OCI-LY1 (cell line): ENCODE measurements at regions not wholly inside any gene's neighbourhood (a gene's known extent, or its start where the extent isn't known, plus 50 kb on each side); places are given as distances from the start of the nearest gene placed in this dataset.

Experiments used
- H2AFZ ChIP-seq: fragments of 200-600 bp; sonication (generic), shearing (Covaris generic); 2 replicates; pipeline ENCODE4 v1.6.0; 2014; ENCODE audit warnings: antibody characterized with exemption, mild to moderate bottlenecking, low read length
- H3F3A ChIP-seq: fragments of 200-600 bp; sonication (generic), shearing (Covaris generic); 2 replicates; pipeline ENCODE4 v1.6.0; 2014; ENCODE audit warnings: mild to moderate bottlenecking, antibody characterized with exemption, low read length, moderate library complexity; ENCODE audit not compliant: insufficient read depth
- H3K27ac ChIP-seq: fragments of 200-600 bp; sonication (generic); 2 replicates; pipeline ENCODE4 v1.5.1; 2014; ENCODE audit warnings: low read length, mixed run types, mild to moderate bottlenecking, low read depth; ENCODE audit not compliant: poor library complexity, severe bottlenecking
- H3K27me3 ChIP-seq: fragments of 200-600 bp; sonication (generic); 2 replicates; pipeline ENCODE4 v1.6.0; 2014; ENCODE audit warnings: antibody characterized with exemption, mild to moderate bottlenecking, low read length, moderate library complexity; ENCODE audit not compliant: insufficient read depth
- H3K36me3 ChIP-seq: fragments of 200-600 bp; sonication (generic); 2 replicates; pipeline ENCODE4 v1.6.1; 2014; ENCODE audit warnings: mild to moderate bottlenecking, antibody characterized with exemption, low read length, moderate library complexity, mixed read lengths; ENCODE audit not compliant: insufficient read depth
- H3K4me1 ChIP-seq: fragments of 200-600 bp; sonication (generic); 2 replicates; pipeline ENCODE4 v1.5.1; 2014; ENCODE audit warnings: mild to moderate bottlenecking, low read length, moderate library complexity; ENCODE audit not compliant: insufficient read depth, severe bottlenecking
- H3K4me2 ChIP-seq: fragments of 200-600 bp; sonication (generic), shearing (Covaris generic); 2 replicates; pipeline ENCODE4 v1.6.1; 2014; ENCODE audit warnings: low read length
- H3K4me3 ChIP-seq: fragments of 200-600 bp; sonication (generic); 2 replicates; pipeline ENCODE4 v1.5.1; 2014; ENCODE audit warnings: low read length, low read depth, mild to moderate bottlenecking, mixed read lengths; ENCODE audit not compliant: poor library complexity, severe bottlenecking
- H3K79me2 ChIP-seq: fragments of 200-600 bp; shearing (Covaris generic); 2 replicates; pipeline ENCODE4 v1.6.1; 2016; ENCODE audit warnings: mixed run types, low read length, mixed read lengths; ENCODE audit not compliant: insufficient read depth
- H3K9ac ChIP-seq: fragments of 200-600 bp; sonication (generic), shearing (Covaris generic); 2 replicates; pipeline ENCODE4 v1.6.1; 2014; ENCODE audit warnings: mild to moderate bottlenecking, low read length, mixed read lengths
- H3K9me2 ChIP-seq: fragments of 200-600 bp; sonication (generic), shearing (Covaris generic); 2 replicates; pipeline ENCODE4 v1.6.1; 2014; ENCODE audit warnings: low read depth, mild to moderate bottlenecking, low read length, mixed read lengths
- H3K9me3 ChIP-seq: fragments of 200-600 bp; shearing (Covaris generic); 2 replicates; pipeline ENCODE4 v1.6.1; 2014; ENCODE audit warnings: low read length, mixed read lengths
- H4K20me1 ChIP-seq: fragments of 200-600 bp; sonication (generic), shearing (Covaris generic); 2 replicates; pipeline ENCODE4 v1.6.0; 2016; ENCODE audit warnings: mild to moderate bottlenecking, low read length; ENCODE audit not compliant: insufficient read depth
- CTCF ChIP-seq: fragments of 200-600 bp; sonication (generic), shearing (Covaris generic); IDR thresholded peaks from 2 replicates; pipeline ENCODE4 v1.5.1; 2017; ENCODE audit warnings: mild to moderate bottlenecking, antibody characterized with exemption, low read length, moderate library complexity, mixed read lengths
- EZH2 ChIP-seq: fragments of 200-600 bp; sonication (generic), shearing (Covaris generic); IDR thresholded peaks from 2 replicates; pipeline ENCODE4 v1.8.0; 2017; ENCODE audit warnings: borderline replicate concordance, mixed run types, mild to moderate bottlenecking, antibody characterized with exemption, low read length, moderate library complexity, mixed read lengths

GRCh38 chr3:117932441-117932840, 1102.2 kb downstream of the IGSF11 start:
- Histone ChIP-seq H3K9me2 (no peaks in the 10 kb centered on the region), H3K4me1 (no peaks in the 10 kb centered on the region), H3K4me3 (no peak overlapping the region), H3K36me3 (no peaks in the 10 kb centered on the region), H4K20me1 (no peaks in the 10 kb centered on the region), H3F3A (no peaks in the 10 kb centered on the region), H3K27me3 (no peaks in the 10 kb centered on the region), H3K27ac (no peak overlapping the region), H3K79me2 (no peaks in the 10 kb centered on the region), H3K9me3 (no peaks in the 10 kb centered on the region), H3K9ac (no peak overlapping the region), H3K4me2 (no peak overlapping the region), H2AFZ (no peak overlapping the region)
- TF ChIP-seq EZH2 (no peak), CTCF (no peak)

GRCh38 chr3:117936159-117936558, 1098.5 kb downstream of the IGSF11 start:
- Histone ChIP-seq H3K9me2 (no peaks in the 10 kb centered on the region), H3K27me3 (no peaks in the 10 kb centered on the region), H3F3A (no peaks in the 10 kb centered on the region), H4K20me1 (no peaks in the 10 kb centered on the region), H2AFZ (no peak overlapping the region), H3K9ac (no peak overlapping the region), H3K4me2 (no peak overlapping the region), H3K4me3 (no peak overlapping the region), H3K36me3 (no peaks in the 10 kb centered on the region), H3K4me1 (no peaks in the 10 kb centered on the region), H3K9me3 (no peaks in the 10 kb centered on the region), H3K79me2 (no peaks in the 10 kb centered on the region), H3K27ac (no peak overlapping the region)
- no peak for TF ChIP-seq CTCF
- no peak for TF ChIP-seq EZH2

- Histone ChIP-seq H3K4me3 (no peak overlapping the region), H3K79me2 (no peaks in the 10 kb centered on the region), H3K9me2 (no peaks in the 10 kb centered on the region), H3K4me2 (no peak overlapping the region), H3F3A (no peaks in the 10 kb centered on the region), H3K27ac (no peak overlapping the region), H3K36me3 (no peaks in the 10 kb centered on the region), H3K27me3 (no peaks in the 10 kb centered on the region), H3K9me3 (no peaks in the 10 kb centered on the region), H3K4me1 (no peaks in the 10 kb centered on the region), H4K20me1 (no peaks in the 10 kb centered on the region), H2AFZ (no peak overlapping the region), H3K9ac (no peak overlapping the region)
- TF ChIP-seq EZH2 (no peak), CTCF (no peak)
Measured at GRCh38 chr3:117938974-117939373, 1095.7 kb downstream of the IGSF11 start.
